ENCODE measurements at regions not wholly inside any gene's neighbourhood (a gene's known extent, or its start where the extent isn't known, plus 50 kb on each side); places are given as distances from the start of the nearest gene placed in this dataset.
"Not testable (repeated sequence)": the region's sequence is repeated elsewhere in the genome, so short reads cannot be mapped to it uniquely, and the experiment has no call there.

DNA sequence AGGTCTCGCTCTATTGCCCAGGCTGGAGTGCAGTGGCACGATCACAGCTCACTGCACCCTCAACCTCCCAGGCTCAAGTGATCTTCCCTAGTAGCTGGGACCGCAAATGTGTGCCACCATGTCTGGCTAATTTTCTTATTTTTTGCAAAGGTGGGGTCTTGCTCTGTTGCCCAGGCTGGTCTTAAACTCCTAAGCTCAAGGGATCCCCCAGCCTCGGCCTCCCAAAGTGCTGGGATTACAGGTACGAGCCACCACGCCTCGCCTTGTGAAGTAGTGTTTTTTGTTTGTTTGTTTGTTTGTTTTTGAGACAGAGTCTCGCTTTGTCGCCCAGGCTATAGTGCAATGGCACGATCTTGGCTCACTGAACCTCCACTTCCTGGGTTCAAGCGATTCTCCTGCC, 125.5 kb downstream of the HAUS1 start:
- not testable (repeated sequence) for DNase-seq

DNA sequence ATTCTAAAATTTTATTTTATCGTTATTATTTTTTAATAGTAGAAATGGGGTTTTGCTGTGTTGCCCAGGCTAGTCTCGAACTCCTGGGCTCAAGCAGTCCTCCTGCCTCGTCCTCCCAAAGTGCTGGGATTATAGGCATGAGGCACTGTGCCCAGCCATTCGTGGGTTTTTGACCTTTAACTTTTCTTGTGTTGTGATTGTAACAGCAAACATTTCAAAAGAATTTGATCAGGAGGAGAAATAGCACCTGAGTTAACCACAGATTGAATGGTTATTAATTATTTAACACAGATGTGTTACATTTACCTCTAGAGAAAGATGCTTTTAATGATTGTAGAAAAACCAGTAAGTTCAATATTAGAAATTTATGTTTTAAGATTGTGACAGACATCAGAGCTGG, 132.0 kb downstream of the HAUS1 start:
- no peak for DNase-seq

DNA sequence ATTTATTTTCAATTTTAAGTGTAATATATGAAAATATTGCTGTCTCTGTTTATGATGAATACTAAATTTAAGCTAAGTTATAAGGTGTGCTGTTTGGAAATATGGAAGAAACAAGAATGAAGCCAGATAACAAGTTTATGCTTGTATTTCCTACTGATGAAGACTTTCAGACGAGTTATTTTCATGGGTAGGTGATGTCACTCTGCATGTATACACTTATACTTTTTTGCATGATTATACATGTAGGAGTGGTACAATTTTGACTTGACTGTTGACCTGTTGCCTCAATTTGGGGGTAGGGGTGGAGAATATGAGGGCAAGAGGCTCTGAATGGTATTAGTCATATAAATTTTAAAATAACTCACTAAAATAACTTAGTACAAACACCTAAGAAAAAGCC, 133.7 kb downstream of the HAUS1 start:
- DNase-seq: no peak

DNA sequence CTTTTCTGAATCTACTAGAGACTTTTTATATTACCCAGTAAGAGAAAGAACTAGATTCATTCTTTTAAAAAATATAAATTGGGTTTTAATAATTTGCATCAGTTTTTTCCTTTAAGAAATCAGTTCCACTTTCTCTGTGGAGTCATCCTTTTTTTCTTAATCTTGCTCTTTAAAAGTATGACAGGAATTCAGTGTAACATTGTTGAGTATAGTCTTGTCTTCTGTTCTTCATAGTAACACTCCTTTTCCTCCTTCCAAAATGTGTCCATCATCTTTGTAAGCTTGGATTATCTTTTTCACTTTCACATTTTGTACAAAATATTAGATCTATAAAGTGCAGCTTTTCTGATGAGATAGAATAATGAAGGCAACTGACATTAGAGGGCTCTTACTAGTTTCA, 135.4 kb downstream of the HAUS1 start:
- no peak for DNase-seq

DNA sequence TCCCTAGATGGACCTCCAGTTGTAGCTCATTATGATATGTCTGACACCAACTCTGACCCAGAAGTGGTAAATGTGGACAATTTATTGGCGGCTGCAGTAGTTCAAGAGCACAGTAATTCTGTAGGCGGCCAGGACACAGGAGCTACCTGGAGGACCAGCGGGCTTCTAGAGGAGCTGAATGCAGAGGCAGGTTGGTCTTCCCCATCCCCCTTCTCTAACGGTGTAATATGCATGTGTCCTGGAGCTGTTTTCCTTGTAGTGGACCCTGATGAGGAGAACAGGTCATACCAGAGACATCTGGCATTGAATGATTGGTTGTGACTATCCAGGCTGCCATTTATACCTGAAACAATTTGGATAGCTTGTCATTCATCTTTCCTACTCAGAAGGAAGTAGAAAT, 135.8 kb downstream of the HAUS1 start:
- DNase-seq: no peak

DNA sequence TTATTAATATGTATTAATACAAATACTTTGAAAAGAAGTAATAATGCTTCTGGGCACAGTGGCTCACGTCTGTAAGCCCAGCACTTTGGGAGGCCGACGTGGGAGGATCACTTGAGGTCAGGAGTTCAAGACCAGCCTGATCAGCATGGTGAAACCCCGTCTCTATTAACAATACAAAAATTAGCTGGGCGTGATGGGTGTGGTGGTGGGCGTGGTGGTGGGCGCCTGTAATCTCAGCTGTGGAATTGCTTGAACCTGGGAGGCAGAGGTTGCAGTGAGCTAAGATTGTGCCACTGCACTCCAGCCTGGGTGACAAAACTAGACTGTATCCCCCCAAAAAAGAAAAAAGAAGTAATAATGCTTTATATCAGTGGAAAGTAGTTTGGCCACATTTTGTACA, 137.2 kb downstream of the HAUS1 start:
- DNase-seq: not testable (repeated sequence)

DNA sequence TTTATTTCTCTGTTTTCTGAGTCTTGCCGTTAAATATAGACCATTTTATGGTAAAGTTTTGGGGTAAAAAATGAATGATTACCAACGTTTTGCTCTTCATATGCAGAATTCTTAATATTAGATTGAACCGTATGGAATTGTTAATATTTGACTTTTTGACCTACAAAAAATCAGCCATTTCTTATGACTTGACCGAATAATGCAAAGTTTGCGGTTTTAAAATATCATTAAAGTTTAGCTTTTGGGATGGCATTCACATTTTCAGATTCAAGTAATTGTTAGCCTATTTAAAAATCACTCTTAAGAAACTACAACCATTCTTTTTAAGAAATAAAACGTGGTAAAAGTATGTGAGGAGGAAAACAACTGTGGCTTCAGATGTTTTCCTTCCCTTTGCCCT, 138.0 kb downstream of the HAUS1 start:
- DNase-seq: no peak

DNA sequence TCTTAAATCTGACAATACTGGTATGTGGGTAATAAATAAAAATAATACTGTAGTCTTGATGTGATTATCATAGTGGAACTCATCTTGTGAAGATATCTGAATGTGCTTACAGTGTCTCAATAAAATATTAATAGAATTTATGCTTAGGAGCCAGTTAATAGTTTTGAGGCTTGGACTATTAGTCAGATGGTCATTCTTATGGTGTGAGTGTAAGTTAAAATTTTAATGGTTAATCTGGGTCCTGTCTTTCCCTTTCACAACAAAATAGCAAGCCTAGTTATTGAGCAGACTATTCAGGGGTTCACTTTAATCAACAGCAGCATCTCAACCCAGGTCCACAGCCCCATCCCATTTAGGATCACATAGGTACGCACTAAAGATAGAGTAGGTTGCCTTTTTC, 138.9 kb downstream of the HAUS1 start:
- no peak for DNase-seq

DNA sequence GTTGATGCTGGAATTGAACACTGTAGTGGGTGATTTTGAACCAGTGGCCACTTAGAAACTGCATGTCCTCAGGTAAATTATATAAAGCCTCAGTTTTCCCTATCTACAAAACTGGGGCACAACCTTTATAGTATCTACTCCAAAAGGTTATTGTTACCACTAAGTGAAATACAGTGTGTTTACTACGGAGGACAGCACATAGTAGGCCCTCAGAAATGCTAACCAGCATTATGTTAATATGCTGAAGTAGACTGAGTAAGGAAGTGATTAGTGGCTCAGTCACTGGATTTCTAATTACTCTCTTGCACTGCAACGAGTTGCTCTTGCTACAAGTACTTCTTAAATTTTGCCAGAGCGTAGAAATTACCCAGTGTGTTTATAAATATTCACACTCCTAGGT, 139.5 kb downstream of the HAUS1 start:
- DNase-seq: no peak

DNA sequence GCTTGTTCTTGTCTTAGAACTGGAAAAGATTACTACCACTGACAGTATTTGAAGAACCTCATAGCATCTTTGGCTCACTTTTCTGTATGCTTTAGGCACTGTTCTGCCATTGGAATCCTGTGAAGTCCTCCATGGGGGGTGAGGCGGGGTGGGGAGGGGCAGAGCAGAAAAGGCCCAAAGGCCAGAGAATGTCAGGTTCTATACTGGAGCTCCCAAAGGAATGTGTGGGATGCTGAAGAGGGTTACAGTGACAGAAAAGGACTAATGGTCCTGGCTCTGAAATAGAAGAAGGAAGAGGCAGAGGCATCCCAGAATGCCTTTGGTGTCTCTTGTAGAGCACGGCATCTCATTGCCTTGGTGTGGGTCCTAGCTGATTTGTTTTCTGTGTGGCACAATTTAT, 141.9 kb downstream of the HAUS1 start:
- no peak for DNase-seq

DNA sequence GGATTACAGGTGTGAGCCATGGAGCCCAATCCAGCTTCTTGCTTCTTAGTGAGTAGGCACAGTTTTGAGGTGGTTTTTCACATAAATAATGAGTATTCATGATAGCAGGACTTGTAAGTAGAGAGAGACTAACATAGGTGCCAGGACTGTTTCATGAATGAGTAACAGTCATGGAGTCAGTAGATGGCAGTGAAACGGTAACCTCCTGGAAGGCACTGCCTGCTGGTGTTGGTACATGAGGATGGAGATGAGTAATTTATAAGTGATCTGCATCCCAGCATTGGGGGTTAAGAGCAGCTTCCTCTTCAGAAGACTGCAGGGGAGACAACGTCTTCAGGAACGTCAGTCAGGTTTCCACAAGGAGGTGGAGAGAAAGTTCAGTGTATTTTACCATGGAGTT, 143.8 kb downstream of the HAUS1 start:
- DNase-seq: no peak

DNA sequence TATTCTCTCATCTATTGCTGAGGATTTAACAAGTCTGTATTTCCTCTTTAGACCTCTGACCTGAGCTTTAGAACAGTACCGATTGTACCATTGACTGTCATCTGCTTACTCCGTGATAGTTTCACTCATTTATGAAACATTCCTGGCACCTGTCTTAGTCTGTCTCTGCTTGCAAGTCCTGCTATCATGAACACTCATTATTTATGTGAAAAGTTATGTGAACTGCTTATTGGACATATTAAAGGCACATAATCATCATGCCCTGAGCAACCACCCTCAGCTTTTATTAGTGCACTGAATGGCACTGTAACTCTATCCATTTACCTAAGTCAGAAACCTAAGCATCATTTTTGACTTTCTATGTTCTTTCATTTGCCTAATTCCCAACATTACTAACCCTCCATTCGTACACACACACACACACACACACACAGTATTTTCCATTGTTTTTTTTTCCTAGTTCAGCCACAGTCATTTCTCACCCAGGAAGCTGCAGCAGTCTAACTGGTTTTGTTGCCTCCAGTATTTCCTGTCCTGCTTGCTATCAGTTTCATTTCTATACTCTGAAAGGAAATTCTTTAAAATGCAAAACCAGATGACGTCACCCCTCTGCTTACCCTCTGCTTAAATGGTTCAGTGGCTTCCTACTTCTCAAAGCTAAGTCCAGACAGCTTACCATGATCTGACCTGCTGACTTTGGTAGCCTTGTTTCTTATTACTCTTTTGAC, 146.1 kb downstream of the HAUS1 start:
- DNase-seq: no peak

DNA sequence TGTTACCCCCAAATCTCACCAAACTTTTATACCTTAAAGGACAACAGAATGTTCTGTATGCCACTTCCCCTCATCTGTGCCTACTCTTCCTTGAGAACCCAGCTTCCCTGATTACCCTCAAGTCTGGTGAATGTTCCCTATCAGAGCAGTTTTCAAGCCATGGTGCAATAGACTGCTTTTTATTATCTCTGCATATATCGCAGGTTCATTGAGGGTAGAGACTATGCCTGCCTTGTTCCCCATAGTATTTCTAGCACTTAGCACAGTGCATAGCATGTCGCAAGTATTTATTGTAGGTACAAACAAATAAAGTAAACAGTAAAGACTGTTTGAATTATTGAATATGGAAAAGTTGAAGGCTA, 146.6 kb downstream of the HAUS1 start:
- no peak for DNase-seq

DNA sequence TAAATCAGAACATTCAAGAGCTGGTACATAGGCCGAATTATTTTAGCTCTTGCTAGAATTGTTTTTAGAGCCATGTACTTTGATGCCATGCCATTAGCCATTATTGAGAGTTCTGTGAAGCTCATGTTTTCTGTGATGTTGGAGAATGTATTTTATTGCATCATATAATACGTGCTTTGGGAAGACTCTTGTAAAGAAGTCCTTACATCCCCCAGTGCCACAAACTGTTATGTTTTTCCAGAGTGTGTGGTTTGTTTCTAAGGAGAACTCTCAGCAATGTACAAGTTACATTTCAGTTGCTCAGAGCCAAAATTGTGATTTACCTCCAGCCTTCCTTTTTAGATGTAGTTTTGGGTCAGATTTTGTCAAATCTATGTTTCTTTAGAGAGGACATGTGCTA, 148.6 kb downstream of the HAUS1 start:
- no peak for DNase-seq

DNA sequence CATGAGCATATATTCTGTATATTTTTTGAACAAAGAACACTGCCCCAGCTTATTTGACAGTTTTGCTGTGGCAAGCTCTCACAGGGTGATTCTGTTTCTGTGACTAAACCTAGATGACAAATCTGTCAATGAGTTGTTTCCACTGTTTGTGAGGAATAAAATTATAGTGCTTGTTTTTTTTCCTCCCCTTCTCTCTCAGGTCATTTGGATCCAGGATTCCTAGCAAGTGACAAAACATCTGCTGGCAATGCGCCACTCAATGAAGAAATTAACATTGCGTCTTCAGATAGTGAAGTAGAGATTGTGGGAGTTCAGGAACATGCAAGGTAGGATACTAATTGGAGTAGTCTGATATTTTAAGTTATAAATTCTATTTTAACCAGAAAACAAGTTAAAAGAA, 149.3 kb downstream of the HAUS1 start:
- no peak for DNase-seq

DNA sequence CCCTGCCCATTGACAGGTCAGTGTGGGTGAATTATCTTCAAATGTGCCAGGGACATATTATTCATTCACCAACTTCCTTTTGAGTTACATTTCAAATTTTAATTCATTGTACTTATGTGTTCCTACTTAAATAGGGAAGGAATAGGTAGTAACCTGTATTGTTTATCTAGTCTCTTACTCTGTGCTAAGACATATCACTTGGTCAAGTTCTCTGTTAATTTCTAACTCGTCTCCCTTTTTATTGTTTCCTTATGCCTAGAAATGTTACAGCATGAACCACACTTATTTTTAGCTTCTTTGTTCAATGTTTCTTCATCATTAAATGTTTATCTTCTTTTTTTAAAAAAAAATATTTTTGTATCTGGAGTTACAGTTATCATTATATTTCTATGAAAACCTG, 151.9 kb downstream of the HAUS1 start:
- DNase-seq: no peak

DNA sequence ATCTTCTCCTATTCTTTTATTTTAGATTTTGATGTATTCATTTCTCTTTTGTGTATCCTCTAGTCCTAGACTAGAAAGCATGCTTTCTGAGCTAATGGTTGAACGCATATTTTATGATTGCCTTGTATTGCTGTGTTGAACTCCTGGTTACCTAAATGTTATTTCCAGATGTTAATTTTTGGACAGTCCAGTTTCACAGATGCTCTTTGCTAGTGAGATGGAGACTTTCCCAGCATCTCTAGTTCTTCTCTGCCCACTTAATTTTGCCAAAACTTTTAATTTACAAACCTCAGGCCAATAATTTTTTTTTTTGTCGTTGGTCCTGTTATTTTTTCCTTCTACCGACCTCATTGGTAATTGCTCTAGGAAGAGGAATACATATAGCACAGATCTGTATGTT, 153.2 kb downstream of the HAUS1 start:
- no peak for DNase-seq

DNA sequence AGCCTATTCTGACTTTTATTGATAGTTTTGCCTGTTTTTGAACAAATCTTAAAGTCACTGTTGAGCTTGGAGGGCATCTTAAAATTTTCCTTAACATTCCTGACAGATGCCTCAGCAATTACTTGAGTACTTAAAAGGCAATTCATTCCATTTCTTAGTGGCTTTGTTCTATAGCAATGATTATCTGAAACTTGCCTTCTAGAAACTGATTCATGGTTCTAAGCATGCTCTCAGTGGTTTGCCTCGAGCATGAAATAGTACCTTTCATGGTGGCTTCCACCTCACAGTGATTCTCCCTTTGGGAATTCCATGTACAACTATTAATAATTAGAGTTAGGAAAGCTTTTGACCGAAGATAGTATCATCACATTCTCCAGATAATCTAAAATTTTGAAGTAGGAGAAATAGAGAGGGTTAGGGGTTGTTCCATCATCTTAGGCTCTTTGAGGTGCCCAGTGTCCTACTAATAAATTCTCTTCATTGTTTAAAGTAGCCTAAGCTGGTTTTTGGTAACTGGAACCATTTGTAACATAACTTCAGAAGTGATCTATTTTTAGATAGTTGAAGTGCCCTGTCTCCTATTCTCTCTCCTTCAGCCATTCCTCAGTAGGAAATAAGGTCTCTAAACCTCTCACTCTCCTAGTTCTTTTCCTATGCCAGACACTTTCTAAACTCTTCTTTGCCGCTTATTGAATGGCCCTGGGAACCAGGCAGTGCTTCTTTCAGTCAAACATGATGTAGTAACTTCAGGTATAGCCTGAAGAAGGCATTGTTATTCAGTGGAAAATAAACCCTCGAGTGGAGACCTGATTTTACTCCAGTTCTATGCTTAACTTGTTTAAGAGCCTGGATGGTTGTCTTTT, 156.1 kb downstream of the HAUS1 start:
- no peak for DNase-seq

DNA sequence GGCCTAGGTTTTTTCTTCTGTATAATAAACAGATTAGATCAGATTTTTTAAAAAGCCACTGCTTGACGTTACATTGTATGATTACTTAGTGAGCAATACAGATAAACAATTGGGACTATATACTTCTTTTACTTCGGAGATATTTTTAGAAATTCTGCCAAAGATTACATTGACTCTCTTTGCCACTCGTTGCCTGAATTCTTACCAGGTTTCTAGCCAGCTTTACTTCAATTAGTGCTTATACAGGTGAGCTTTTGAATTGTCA, 156.6 kb downstream of the HAUS1 start:
- DNase-seq: no peak

DNA sequence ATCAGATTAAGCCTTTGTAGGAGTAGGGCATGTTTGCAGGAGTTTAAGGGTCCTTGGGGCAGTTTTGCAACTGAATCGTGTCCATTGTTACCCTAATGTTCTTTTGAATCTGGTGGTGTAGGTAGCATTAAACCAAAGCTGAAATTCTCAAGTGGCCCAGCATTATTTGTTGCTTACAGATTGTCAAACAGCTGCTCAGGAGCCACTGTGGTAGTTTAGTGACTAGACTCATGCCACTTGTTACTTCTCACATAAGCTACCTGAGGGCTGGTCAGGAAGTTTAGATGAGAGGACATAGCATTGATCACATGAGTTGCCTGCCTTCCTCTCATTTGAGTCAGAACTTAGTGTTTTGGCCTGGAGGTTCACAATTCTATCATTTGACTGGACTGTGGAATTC, 157.6 kb downstream of the HAUS1 start:
- DNase-seq: no peak

DNA sequence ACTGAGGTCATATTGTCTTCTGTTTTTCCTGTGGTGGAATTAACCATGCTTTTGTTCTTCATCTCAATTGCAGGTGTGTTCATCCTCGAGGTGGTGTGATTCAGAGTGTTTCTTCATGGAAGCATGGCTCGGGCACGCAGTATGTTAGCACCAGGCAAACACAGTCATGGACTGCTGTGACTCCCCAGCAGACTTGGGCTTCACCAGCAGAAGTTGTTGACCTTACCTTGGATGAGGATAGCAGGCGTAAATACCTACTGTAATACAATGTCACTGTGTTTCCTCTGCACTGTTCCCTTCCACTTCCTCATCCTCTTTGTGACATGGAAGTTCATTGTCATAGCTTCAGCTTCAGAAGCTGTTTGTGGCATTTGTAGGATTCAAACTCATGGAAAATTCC, 158.7 kb downstream of the HAUS1 start:
- DNase-seq: no peak

DNA sequence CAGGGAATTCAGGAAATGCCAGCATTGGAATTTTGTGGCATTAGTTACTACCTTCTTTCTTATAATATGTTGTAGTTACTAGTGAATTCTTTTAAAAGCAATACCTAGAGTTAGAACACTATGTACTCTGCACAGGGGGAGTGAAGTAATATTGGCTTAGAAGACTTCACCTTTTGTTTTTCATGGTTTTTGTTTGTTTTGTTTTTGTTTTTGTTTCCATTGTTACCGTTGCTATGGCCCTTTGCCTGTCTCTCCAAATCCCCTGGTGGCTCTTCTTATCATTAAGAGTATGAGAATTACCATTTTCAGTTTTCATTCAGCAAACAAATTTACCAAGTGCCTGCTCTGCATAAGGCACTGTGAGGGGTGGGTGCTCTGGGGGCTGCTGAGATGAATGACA, 160.1 kb downstream of the HAUS1 start:
- DNase-seq: peak; percentile 27

DNA sequence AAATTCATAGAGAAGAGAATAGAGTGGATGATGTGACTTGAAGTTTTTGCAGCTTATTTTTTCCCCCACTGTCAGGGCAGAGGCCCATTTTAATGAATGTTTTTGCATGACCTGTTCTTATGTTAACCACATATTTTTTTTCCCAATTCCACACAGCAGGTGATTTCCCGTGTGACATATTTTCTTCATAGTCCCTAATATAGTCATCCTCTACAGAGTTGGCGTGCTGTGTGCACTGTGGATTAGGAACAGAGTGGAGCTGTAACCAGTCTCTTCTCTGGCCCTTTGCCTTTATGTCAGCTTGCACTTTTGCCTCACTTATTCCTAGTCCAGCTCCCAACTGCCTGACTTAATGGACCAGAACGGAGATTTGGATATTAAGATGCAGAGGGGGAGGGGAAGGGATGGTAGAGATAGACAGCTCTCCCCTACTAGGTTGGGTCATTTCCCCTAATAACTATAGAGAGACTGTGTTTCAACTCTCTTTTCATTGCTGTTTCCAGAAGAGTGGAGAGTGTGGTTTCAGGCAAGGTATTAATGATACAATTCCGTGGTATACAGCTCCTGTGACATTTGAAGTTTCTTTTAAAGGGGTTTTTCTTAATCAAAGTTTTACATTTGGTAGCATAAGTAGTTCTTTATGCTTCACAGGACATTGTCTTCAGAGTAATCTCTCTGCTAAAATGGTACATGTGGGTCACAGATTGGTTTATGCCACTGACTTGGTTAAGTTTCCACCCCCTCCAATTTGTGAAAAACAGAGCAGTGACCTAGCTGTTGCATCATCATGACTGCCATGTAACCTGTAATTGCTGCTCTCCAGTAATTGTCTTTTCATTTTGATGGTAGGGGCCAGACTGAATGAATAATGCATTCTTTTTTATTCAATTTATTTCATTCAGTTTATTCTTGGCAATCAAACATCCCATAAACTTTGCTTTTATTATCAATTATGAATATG, 161.3 kb downstream of the HAUS1 start:
- no peak for DNase-seq

DNA sequence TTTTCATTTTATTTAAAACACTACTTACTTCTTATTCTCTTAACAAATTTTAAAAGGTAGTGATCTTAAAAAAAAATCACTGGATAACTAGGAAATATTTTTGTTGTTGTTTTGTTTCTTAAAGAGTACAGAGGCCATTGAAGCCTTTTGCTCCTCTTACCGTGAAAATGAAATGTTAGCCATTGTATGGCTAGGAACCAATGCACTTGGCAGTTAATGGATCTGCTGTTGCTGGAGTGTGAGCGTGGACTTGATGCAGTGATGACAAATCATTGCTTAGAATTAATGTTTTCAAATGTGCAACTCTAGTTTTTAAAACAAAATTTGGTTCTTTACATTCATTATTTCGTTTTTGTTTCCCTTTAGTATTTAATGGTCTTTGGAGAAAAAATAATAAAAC, 162.3 kb downstream of the HAUS1 start:
- DNase-seq: no peak
